Breast epithelium (tissue), 3 donors: ENCODE measurements at regions not wholly inside any gene's neighbourhood (a gene's known extent, or its start where the extent isn't known, plus 50 kb on each side); places are given as distances from the start of the nearest gene placed in this dataset.

Experiments
- POLR2A ChIP-seq: fragments of 450-650 bp; IDR thresholded peaks from one replicate; pipeline ENCODE4 v1.6.1; 2016; ENCODE audit warnings: antibody characterized with exemption, mild to moderate bottlenecking, moderate library complexity
- TF ChIP-seq, protein P1 (sequence below), 3 donors: fragments of 450-650 bp; IDR thresholded peaks; one replicate each; pipeline ENCODE4 v1.5.1; 2016 to 2017; ENCODE audit warnings: antibody characterized with exemption in 3 of 3, mild to moderate bottlenecking in 3 of 3, moderate library complexity in 3 of 3

DNA sequence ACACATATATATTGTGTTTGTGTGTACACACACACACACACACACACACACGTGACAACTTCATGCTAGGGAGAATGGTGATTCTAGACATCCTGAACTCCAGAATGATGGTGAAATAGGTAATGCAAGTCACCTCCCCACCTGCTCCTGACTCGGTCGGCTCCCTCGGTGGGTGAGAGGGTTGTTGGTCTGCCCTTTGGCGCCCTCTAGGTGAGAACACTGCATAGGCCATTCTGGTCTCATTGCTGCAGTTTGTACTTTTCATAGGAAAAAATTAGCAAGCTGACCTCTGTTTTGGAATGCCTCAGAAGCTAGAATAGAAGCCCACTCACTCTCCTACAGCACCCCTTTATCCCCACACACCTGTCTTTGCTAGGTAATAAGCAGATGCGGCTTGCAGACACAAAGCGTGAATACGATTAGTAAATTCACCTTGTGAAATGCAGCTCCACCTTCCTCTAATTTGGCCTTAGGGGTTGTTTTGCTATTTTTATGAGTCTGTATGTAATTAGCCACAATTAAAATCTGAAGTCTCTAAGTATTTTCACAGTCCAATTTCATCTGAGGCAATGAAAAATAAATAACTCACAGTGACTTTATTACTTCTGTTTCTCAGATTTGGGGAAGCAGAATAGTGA is 130.0 kb upstream of the KCNJ15 start:
- TF ChIP-seq, protein P1, sequence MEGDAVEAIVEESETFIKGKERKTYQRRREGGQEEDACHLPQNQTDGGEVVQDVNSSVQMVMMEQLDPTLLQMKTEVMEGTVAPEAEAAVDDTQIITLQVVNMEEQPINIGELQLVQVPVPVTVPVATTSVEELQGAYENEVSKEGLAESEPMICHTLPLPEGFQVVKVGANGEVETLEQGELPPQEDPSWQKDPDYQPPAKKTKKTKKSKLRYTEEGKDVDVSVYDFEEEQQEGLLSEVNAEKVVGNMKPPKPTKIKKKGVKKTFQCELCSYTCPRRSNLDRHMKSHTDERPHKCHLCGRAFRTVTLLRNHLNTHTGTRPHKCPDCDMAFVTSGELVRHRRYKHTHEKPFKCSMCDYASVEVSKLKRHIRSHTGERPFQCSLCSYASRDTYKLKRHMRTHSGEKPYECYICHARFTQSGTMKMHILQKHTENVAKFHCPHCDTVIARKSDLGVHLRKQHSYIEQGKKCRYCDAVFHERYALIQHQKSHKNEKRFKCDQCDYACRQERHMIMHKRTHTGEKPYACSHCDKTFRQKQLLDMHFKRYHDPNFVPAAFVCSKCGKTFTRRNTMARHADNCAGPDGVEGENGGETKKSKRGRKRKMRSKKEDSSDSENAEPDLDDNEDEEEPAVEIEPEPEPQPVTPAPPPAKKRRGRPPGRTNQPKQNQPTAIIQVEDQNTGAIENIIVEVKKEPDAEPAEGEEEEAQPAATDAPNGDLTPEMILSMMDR (IDR thresholded peaks at IDR 0.05) = peak in 2 of 3 donors; percentile 36 to 56
- TF ChIP-seq POLR2A = no peak
